Epidermal melanocyte (primary cell): ENCODE measurements at regions not wholly inside any gene's neighbourhood (a gene's known extent, or its start where the extent isn't known, plus 50 kb on each side); places are given as distances from the start of the nearest gene placed in this dataset.

Experiments used
- DNase-seq: peaks from one replicate; pipeline ENCODE4 v3.0.0; 2011; ENCODE audit warnings: low spot score; ENCODE audit not compliant: insufficient read length

GRCh38 chr1:4366091-4366490 is 288.3 kb upstream of the AJAP1 start:
- no peak for DNase-seq

- no peak for DNase-seq
Observed at GRCh38 chr1:4367230-4367777, 287.1 kb upstream of the AJAP1 start.

GRCh38 chr1:4369335-4369734 is 285.1 kb upstream of the AJAP1 start:
- DNase-seq, result no peak

GRCh38 chr1:4371849-4372248 is 282.6 kb upstream of the AJAP1 start:
- DNase-seq, result no peak

- DNase-seq, result no peak
Observed at GRCh38 chr1:4375812-4376211, 278.6 kb upstream of the AJAP1 start.

- DNase-seq, result no peak
Observed at GRCh38 chr1:4379451-4380175, 274.8 kb upstream of the AJAP1 start.

- no peak for DNase-seq
Observed at GRCh38 chr1:4380564-4381168, 273.7 kb upstream of the AJAP1 start.

- no peak for DNase-seq
Observed at GRCh38 chr1:4393191-4393590, 261.2 kb upstream of the AJAP1 start.

- DNase-seq, result no peak
Observed at GRCh38 chr1:4394366-4394765, 260.0 kb upstream of the AJAP1 start.

- no peak for DNase-seq
Observed at GRCh38 chr1:4395158-4395557, 259.3 kb upstream of the AJAP1 start.

GRCh38 chr1:4395676-4396075 is 258.7 kb upstream of the AJAP1 start:
- DNase-seq, result no peak

GRCh38 chr1:4396551-4396950 is 257.9 kb upstream of the AJAP1 start:
- no peak for DNase-seq

GRCh38 chr1:4397196-4397595 is 257.2 kb upstream of the AJAP1 start:
- DNase-seq, result no peak

- no peak for DNase-seq
Observed at GRCh38 chr1:4402032-4402431, 252.4 kb upstream of the AJAP1 start.

- DNase-seq, result no peak
Observed at GRCh38 chr1:4404854-4405590, 249.4 kb upstream of the AJAP1 start.

- no peak for DNase-seq
Observed at GRCh38 chr1:4407851-4408250, 246.6 kb upstream of the AJAP1 start.

- DNase-seq, result no peak
Observed at GRCh38 chr1:4408380-4408779, 246.0 kb upstream of the AJAP1 start.

GRCh38 chr1:4411862-4412261 is 242.5 kb upstream of the AJAP1 start:
- no peak for DNase-seq

GRCh38 chr1:4415476-4415875 is 238.9 kb upstream of the AJAP1 start:
- DNase-seq, result no peak

- DNase-seq, result no peak
Observed at GRCh38 chr1:4416189-4416588, 238.2 kb upstream of the AJAP1 start.

- DNase-seq, result no peak
Observed at GRCh38 chr1:4418021-4418420, 236.4 kb upstream of the AJAP1 start.

- DNase-seq, result no peak
Observed at GRCh38 chr1:4421986-4422385, 232.4 kb upstream of the AJAP1 start.
